ENCODE measurements at regions not wholly inside any gene's neighbourhood (a gene's known extent, or its start where the extent isn't known, plus 50 kb on each side); places are given as distances from the start of the nearest gene placed in this dataset.

- no peak for DNase-seq
- H3K27me3 ChIP-seq: no peaks in the 10 kb centered on the region
- no peak overlapping the region for H3K4me3 ChIP-seq (ENCODE audit: low read depth, low read length)
- no peaks in the 10 kb centered on the region for H3K9me3 ChIP-seq
- TF ChIP-seq CTCF (IDR thresholded peaks at IDR 0.05; ENCODE audit: low read depth, low read length): no peak
- no peaks in the 10 kb centered on the region for H3K36me3 ChIP-seq
- no peaks in the 10 kb centered on the region for H3K4me1 ChIP-seq
These were observed 155.7 kb upstream of the ZNF536 start for GRCh38 chr19:30216453-30216852.

- Histone ChIP-seq H3K9me3 (no peaks in the 10 kb centered on the region), H3K36me3 (no peaks in the 10 kb centered on the region), H3K4me1 (no peaks in the 10 kb centered on the region), H3K27me3 (no peaks in the 10 kb centered on the region), H3K4me3 (ENCODE audit: low read depth, low read length) (no peak overlapping the region)
- TF ChIP-seq CTCF (IDR thresholded peaks at IDR 0.05; ENCODE audit: low read depth, low read length): no peak
- DNase-seq: no peak
These were observed 154.7 kb upstream of the ZNF536 start for GRCh38 chr19:30217461-30217860.

GRCh38 chr19:30219702-30220101, 152.5 kb upstream of the ZNF536 start:
- no peaks in the 10 kb centered on the region for H3K36me3 ChIP-seq
- H3K9me3 ChIP-seq: no peaks in the 10 kb centered on the region
- H3K4me3 ChIP-seq (ENCODE audit: low read depth, low read length): no peak overlapping the region
- no peak for TF ChIP-seq CTCF (IDR thresholded peaks at IDR 0.05; ENCODE audit: low read depth, low read length)
- H3K27me3 ChIP-seq: no peaks in the 10 kb centered on the region
- DNase-seq: no peak
- H3K4me1 ChIP-seq: no peaks in the 10 kb centered on the region; the same call in 1 of the 2 replicates

- no peak for TF ChIP-seq CTCF (IDR thresholded peaks at IDR 0.05; ENCODE audit: low read depth, low read length)
- Histone ChIP-seq H3K9me3 (no peaks in the 10 kb centered on the region), H3K36me3 (no peaks in the 10 kb centered on the region), H3K27me3 (no peaks in the 10 kb centered on the region), H3K4me3 (ENCODE audit: low read depth, low read length) (no peak overlapping the region), H3K4me1 (no peaks in the 10 kb centered on the region; the same call in 1 of the 2 replicates)
- no peak for DNase-seq
These were observed 151.0 kb upstream of the ZNF536 start for GRCh38 chr19:30221176-30221575.

GRCh38 chr19:30222428-30222873, 149.7 kb upstream of the ZNF536 start:
- peak; percentile 26; the same call in 1 of the 2 replicates for TF ChIP-seq CTCF (IDR thresholded peaks at IDR 0.05; ENCODE audit: low read depth, low read length)
- Histone ChIP-seq H3K4me1 (no peaks in the 10 kb centered on the region; the same call in 1 of the 2 replicates), H3K27me3 (no peaks in the 10 kb centered on the region), H3K4me3 (ENCODE audit: low read depth, low read length) (no peak overlapping the region), H3K36me3 (no peaks in the 10 kb centered on the region), H3K9me3 (no peaks in the 10 kb centered on the region)
- DNase-seq: no peak

GRCh38 chr19:30222992-30223865, 149.0 kb upstream of the ZNF536 start:
- Histone ChIP-seq H3K9me3 (no peaks in the 10 kb centered on the region), H3K4me3 (ENCODE audit: low read depth, low read length) (no peak overlapping the region), H3K4me1 (no peaks in the 10 kb centered on the region; the same call in 1 of the 2 replicates), H3K36me3 (no peaks in the 10 kb centered on the region), H3K27me3 (no peaks in the 10 kb centered on the region)
- DNase-seq: no peak
- no peak for TF ChIP-seq CTCF (IDR thresholded peaks at IDR 0.05; ENCODE audit: low read depth, low read length)

Data from BE2C (cell line).